SK-N-SH (cell line): ENCODE measurements at regions not wholly inside any gene's neighbourhood (a gene's known extent, or its start where the extent isn't known, plus 50 kb on each side); places are given as distances from the start of the nearest gene placed in this dataset.

ENCODE experiments used
- EP300 ChIP-seq, 2 experiments: IDR thresholded peaks; 2 replicates each; pipeline versions ENCODE4 v1.4.0 to v1.6.1; 2012; ENCODE audit warnings: borderline replicate concordance in 1 of 2, low read depth in 1 of 2, low read length in 1 of 2
- POLR2AphosphoS5 ChIP-seq: IDR thresholded peaks from 2 replicates; pipeline ENCODE4 v1.6.1; 2012; ENCODE audit warnings: low read depth, low read length
- RXRA ChIP-seq: IDR thresholded peaks from 2 replicates; pipeline ENCODE4 v1.4.0; 2012; ENCODE audit warnings: low read depth, mild to moderate bottlenecking, borderline replicate concordance
- SIN3A ChIP-seq: IDR thresholded peaks from 2 replicates; pipeline ENCODE4 v1.6.1; 2012; ENCODE audit warnings: low read depth, mild to moderate bottlenecking, low read length, moderate library complexity, borderline replicate concordance
- TF ChIP-seq, protein P1 (sequence below): fragments of 200-600 bp; sonication (generic); IDR thresholded peaks from 2 replicates; pipeline ENCODE4 v1.6.1; 2017; ENCODE audit warnings: antibody characterized with exemption, mild to moderate bottlenecking, moderate library complexity
- TF ChIP-seq, protein P2 (sequence below): IDR thresholded peaks from 2 replicates; pipeline ENCODE4 v1.4.0; 2012; ENCODE audit warnings: low read depth

DNA sequence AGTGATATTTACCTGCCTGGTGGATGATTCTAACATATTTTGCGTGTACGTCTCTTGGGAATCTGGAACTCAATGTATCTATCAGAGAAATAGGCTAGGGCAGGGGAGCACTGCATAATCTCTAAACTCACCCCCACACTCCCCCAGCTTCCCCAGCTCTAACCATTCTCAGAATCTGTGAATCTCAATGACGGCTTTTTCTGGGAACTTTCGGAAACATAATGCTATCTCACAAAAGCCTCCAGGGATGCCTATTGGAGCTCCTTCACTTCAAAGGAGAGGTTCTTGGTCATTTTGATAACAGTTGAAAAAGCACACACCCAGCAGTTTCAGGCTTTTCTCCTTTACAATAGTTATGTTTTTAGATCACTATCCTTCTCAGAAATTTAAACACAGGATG is 113.8 kb upstream of the MAGI3 start:
- TF ChIP-seq EP300 (IDR thresholded peaks at IDR 0.05; ENCODE audit: borderline replicate concordance in 1 of 2, low read depth in 1 of 2, low read length in 1 of 2) (no peak), RXRA (no peak), POLR2AphosphoS5 (no peak), SIN3A (no peak)
- TF ChIP-seq, protein P1, sequence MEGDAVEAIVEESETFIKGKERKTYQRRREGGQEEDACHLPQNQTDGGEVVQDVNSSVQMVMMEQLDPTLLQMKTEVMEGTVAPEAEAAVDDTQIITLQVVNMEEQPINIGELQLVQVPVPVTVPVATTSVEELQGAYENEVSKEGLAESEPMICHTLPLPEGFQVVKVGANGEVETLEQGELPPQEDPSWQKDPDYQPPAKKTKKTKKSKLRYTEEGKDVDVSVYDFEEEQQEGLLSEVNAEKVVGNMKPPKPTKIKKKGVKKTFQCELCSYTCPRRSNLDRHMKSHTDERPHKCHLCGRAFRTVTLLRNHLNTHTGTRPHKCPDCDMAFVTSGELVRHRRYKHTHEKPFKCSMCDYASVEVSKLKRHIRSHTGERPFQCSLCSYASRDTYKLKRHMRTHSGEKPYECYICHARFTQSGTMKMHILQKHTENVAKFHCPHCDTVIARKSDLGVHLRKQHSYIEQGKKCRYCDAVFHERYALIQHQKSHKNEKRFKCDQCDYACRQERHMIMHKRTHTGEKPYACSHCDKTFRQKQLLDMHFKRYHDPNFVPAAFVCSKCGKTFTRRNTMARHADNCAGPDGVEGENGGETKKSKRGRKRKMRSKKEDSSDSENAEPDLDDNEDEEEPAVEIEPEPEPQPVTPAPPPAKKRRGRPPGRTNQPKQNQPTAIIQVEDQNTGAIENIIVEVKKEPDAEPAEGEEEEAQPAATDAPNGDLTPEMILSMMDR: no peak
- TF ChIP-seq, protein P2, sequence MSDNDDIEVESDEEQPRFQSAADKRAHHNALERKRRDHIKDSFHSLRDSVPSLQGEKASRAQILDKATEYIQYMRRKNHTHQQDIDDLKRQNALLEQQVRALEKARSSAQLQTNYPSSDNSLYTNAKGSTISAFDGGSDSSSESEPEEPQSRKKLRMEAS: no peak
